K562 (cell line): ENCODE measurements at regions not wholly inside any gene's neighbourhood (a gene's known extent, or its start where the extent isn't known, plus 50 kb on each side); places are given as distances from the start of the nearest gene placed in this dataset.

Experiments used
- ATAC-seq: fragments of 200-7000 bp; cut with Tn5 transposase; 3 replicates; pipeline ENCODE4 v1.9.1; 2020; ENCODE audit warnings: moderate library complexity
- BruUV-seq: library from RNA; stranded (reverse); fragments of 400-500 nt; replicated peaks from 2 replicates; lab custom pipeline; 2021; lab: Mats Ljungman, UMichigan
- CTCF ChIA-PET: fragments of 300-600 bp; formaldehyde crosslinking; extraction: SDS; loops from one replicate; lab custom pipeline; 2021; ENCODE audit warnings: low intra/inter-chr PET ratio; lab: Yijun Ruan, JAX
- POLR2A ChIA-PET: fragments of 300-600, 350-650 bp; sonication (Branson Sonifier 250); formaldehyde crosslinking; extraction: SDS; loops from one replicate; lab custom pipeline; 2021; ENCODE audit warnings: antibody characterized with exemption, inconsistent platforms; lab: Yijun Ruan, JAX
- DNase-seq, 4 experiments: peaks; one replicate each; pipeline versions ENCODE4 v3.0.0 to v3.0.0-alpha.2; 2011 to 2018; ENCODE audit warnings: low spot score in 3 of 4, mixed read lengths in 3 of 4; ENCODE audit errors: extremely low read depth in 1 of 4
- FAIRE-seq: peaks from 2 replicates; lab custom pipeline; 2011; peaks lifted over from hg19 to GRCh38; lab: Jason Lieb, UNC
- H2AFZ ChIP-seq: 2 replicates; pipeline ENCODE4 v1.6.0; 2011; ENCODE audit warnings: low read depth, low read length, control low read depth, inconsistent platforms
- H3K27ac ChIP-seq: fragments of 200-600 bp; 3 replicates; pipeline ENCODE4 v1.8.0; 2011; ENCODE audit warnings: low read depth, mild to moderate bottlenecking, control low read depth, inconsistent platforms, low read length, moderate library complexity, mixed read lengths; ENCODE audit errors: extremely low read depth
- H3K27me3 ChIP-seq, 2 experiments: fragments of 300-600 bp in 1 of 2; 2 replicates in 1 of 2; 3 replicates in 1 of 2; pipeline versions ENCODE4 v1.6.0 to v1.8.0; 2011; ENCODE audit warnings: inconsistent platforms in 2 of 2, low read length in 2 of 2, mild to moderate bottlenecking in 1 of 2, mixed read lengths in 1 of 2, moderate library complexity in 1 of 2; ENCODE audit not compliant: control insufficient read depth in 2 of 2, insufficient read depth in 2 of 2
- H3K36me3 ChIP-seq: fragments of 300-600 bp; 3 replicates; pipeline ENCODE4 v1.8.0; 2011; ENCODE audit warnings: mild to moderate bottlenecking, low read length, inconsistent platforms; ENCODE audit not compliant: control insufficient read depth, insufficient read depth
- H3K4me1 ChIP-seq, 2 experiments: fragments of 200-600 bp in 1 of 2; replicated peaks in 1 of 2; 2 replicates in 1 of 2; 3 replicates in 1 of 2; pipeline versions ENCODE4 v1.5.1 to v1.8.0; 2011; ENCODE audit warnings: inconsistent platforms in 2 of 2, low read length in 2 of 2, mild to moderate bottlenecking in 1 of 2, mixed read lengths in 1 of 2, moderate library complexity in 1 of 2; ENCODE audit not compliant: control insufficient read depth in 2 of 2, insufficient read depth in 2 of 2
- H3K4me2 ChIP-seq: 2 replicates; pipeline ENCODE4 v1.6.1; 2011; ENCODE audit warnings: low read length, control low read depth, inconsistent platforms, mixed read lengths; ENCODE audit not compliant: insufficient read depth
- H3K4me3 ChIP-seq: fragments of 200-600 bp; sonication (generic), shearing (Covaris generic); 2 replicates; pipeline ENCODE4 v1.5.1; 2016; ENCODE audit warnings: control low read depth, inconsistent platforms
- H3K79me2 ChIP-seq: fragments of 200-600 bp; 3 replicates; pipeline ENCODE4 v1.8.0; 2011; ENCODE audit warnings: low read length, inconsistent platforms; ENCODE audit not compliant: control insufficient read depth, insufficient read depth
- H3K9ac ChIP-seq, 2 experiments: 2 replicates each; pipeline versions ENCODE4 v1.6.0 to v1.6.1; 2011; ENCODE audit warnings: low read depth in 2 of 2, low read length in 2 of 2, control low read depth in 1 of 2, inconsistent platforms in 1 of 2, mild to moderate bottlenecking in 1 of 2, mixed read lengths in 1 of 2; ENCODE audit not compliant: insufficient read depth in 1 of 2
- H3K9me1 ChIP-seq: one replicate; pipeline ENCODE4 v1.6.0; 2011; ENCODE audit warnings: inconsistent platforms, mild to moderate bottlenecking, low read length, moderate library complexity; ENCODE audit not compliant: control insufficient read depth, insufficient read depth
- H3K9me3 ChIP-seq: replicated peaks from 2 replicates; pipeline ENCODE4 v1.5.1; 2011; ENCODE audit warnings: low read depth, low read length, inconsistent platforms; ENCODE audit not compliant: control insufficient read depth, insufficient read depth
- H4K20me1 ChIP-seq: replicated peaks from 2 replicates; pipeline ENCODE4 v1.6.1; 2011; ENCODE audit warnings: low read length, inconsistent platforms, mixed read lengths; ENCODE audit not compliant: control insufficient read depth, insufficient read depth
- BRCA1 ChIP-seq, 2 experiments: fragments of 450-650 bp in 1 of 2; sonication (generic) in 1 of 2; formaldehyde crosslinking in 1 of 2; IDR thresholded peaks; 2 replicates each; pipeline versions ENCODE4 v1.5.0 to v1.6.1; 2017 to 2020; ENCODE audit warnings: mild to moderate bottlenecking in 1 of 2, missing genetic modification reagents in 1 of 2
- MBD2 ChIP-seq: sonication (generic); IDR thresholded peaks from 2 replicates; pipeline ENCODE4 v1.6.1; 2016; ENCODE audit warnings: low read depth, borderline replicate concordance
- POLR2G ChIP-seq: fragments of 200-400 bp; formaldehyde crosslinking; IDR thresholded peaks from 2 replicates; pipeline ENCODE4 v1.6.1; 2017; ENCODE audit warnings: low read depth, mild to moderate bottlenecking, antibody characterized with exemption, low read length, moderate library complexity
- ZC3H11A ChIP-seq: IDR thresholded peaks from 2 replicates; pipeline ENCODE4 v1.6.1; 2012; ENCODE audit warnings: low read depth, low read length, improper control_type of control experiment
- ZNF586 ChIP-seq: fragments of 450-650 bp; formaldehyde crosslinking; conservative IDR thresholded peaks from 2 replicates; pipeline ENCODE4 v1.4.0; 2020; ENCODE audit warnings: mild to moderate bottlenecking, moderate library complexity
- ZNF76 ChIP-seq: fragments of 250-450 bp; sonication (Bioruptor Pico); IDR thresholded peaks from 2 replicates; pipeline ENCODE4 v1.4.0; 2020; ENCODE audit warnings: mild to moderate bottlenecking, moderate library complexity, borderline replicate concordance
- WGBS: fragments of 100-300 bp; shearing (Covaris generic); methylation state at CpG from one replicate; pipeline ENCODE4 v1.1.6; 2016; ENCODE audit warnings: low coverage, mixed read lengths; ENCODE audit not compliant: insufficient coverage; ENCODE audit errors: missing lambda C conversion rate; 5-methylcytosine and 5-hydroxymethylcytosine counted together
- in situ Hi-C: fragments of 300-500 bp; cut with MboI; formaldehyde crosslinking; loops from 4 replicates; pipeline ENCODE4 v1.15.0; 2018; ENCODE audit warnings: inconsistent platforms, mixed read lengths
- intact Hi-C: fragments of 100-400 bp; cut with micrococcal nuclease; formaldehyde crosslinking; loops from 2 replicates; pipeline ENCODE4 v1.14.2; 2022

DNA sequence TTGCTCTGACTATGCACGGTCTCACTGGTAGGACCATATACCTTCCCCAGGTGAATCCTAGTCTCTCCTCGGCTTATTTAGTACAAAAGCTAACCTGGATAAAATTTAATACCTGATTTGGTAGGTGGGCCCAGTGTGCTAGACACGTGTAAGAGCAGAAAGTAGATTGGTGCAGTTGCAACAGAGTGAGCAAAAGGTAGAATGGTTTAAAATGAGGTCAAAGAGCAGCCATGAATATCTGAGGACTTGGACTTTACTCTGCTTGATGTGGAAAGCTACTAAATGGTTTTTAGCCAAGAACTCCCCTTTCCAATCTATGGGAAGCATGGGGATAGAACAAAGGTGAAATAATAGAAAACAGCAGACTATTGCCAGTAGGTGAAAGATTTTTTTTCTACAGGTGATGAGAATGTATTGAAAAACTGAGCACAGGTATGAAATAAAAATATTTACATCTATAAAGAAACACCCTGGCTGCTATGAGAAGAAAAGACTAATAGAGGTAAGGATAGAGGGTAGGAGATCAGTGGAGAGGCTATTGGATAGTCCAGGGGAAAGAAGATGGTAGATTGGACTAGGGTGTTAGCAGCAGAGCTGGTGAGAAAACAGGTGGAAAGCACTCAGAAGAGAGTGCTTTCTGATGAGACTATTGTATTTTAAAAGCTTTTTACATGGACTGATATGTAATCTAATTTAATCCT is 61.3 kb upstream of the BCL9 start:
- no TSS peak for BruUV-seq
- no peak overlapping the region for H3K4me2 ChIP-seq
- DNase-seq: no peak
- FAIRE-seq: no peak
- WGBS: 0% methylated on average over 3 of the region's 3 CpGs
- H3K27ac ChIP-seq: no peak overlapping the region
- H3K27me3 ChIP-seq: peaks cover 2 to 7% of the 10 kb centered on the region in 2 experiments; a peak in 2 of 5 replicates
- H3K36me3 ChIP-seq: no peaks in the 10 kb centered on the region
- no peaks in the 10 kb centered on the region for H3K9me3 ChIP-seq
- no peaks in the 10 kb centered on the region for H3K9me1 ChIP-seq
- ChIA-PET POLR2A (interaction anchor here (1.4 kb wide), 1 partner anchor 11 kb away, joined by 5 read pairs; no protein-coding TSS in a partner anchor), CTCF (no interaction called here)
- no peaks in the 10 kb centered on the region for H4K20me1 ChIP-seq
- intact Hi-C loops (no loop called here), in situ Hi-C loops (no loop called here)
- TF ChIP-seq MBD2 (no peak), POLR2G (no peak), ZNF586 (no peak), ZC3H11A (no peak), ZNF76 (CRISPR knock-in tag) (no peak), BRCA1 (IDR thresholded peaks at IDR 0.05) (no peak), BRCA1 (CRISPR knock-in tag; IDR thresholded peaks at IDR 0.05) (no peak)
- no peak overlapping the region for H3K4me3 ChIP-seq
- no peaks in the 10 kb centered on the region for H3K79me2 ChIP-seq
- no peak for ATAC-seq
- H2AFZ ChIP-seq: no peak overlapping the region
- H3K4me1 ChIP-seq: no peaks in the 10 kb centered on the region
- no peak overlapping the region for H3K9ac ChIP-seq
